NOMO-1 (cell line): ENCODE measurements at regions not wholly inside any gene's neighbourhood (a gene's known extent, or its start where the extent isn't known, plus 50 kb on each side); places are given as distances from the start of the nearest gene placed in this dataset.
A peak's percentile ranks its signal among the peaks of the same experiment; 100 is the strongest.

ENCODE experiments used
- DNase-seq, 2 experiments: peaks; one replicate each; lab custom pipeline; 2025; ENCODE audit not compliant: unreplicated experiment in 2 of 2; lab: John Stamatoyannopoulos, UW

- no peak for DNase-seq
These were observed 138.0 kb upstream of the EFNA5 start for GRCh38 chr5:107808671-107809137.

GRCh38 chr5:107807431-107807830 lies 136.7 kb upstream of the EFNA5 start:
- no peak for DNase-seq

DNA sequence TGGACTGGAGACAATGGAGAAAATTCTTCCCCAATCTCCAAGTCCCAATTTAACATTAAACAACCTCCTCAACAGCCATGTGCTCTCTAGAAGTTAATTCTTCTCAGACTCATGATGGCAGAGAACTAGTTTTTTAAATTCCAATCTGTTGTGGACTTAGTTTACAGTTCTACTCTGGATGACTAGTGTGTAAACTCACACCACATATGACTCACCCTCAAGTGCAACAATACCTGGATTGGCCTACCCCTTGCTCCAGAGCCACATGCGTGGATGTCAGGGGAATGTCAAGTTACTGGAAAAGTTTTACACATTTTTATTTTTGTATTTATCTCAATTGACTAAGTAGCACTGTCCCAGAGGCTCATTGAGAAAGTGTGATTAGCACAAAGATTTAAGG lies 136.0 kb upstream of the EFNA5 start:
- DNase-seq: no peak

- no peak for DNase-seq
These were observed 135.5 kb upstream of the EFNA5 start for GRCh38 chr5:107806271-107806670.

- DNase-seq: no peak
These were observed 135.1 kb upstream of the EFNA5 start for GRCh38 chr5:107805824-107806223.

GRCh38 chr5:107805166-107805565 lies 134.4 kb upstream of the EFNA5 start:
- no peak for DNase-seq

DNA sequence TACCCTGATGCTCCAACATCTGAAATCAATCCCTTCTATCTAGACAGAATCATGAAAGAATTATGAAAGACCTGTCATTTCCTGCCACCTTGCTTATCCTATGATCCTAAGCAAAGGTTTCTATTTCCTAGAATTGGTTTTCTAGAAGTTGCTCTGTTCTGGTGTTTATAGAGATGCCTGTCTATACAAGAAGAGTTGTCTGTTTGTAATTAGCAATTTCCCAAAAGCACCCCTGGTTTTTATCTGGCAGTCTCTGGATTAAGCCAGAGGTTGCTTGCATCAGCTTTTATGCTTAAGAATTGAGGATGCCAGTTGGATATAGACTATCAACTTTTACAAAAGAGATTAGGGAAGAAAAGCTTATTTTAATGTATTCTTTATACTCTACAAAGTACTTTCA lies 133.0 kb upstream of the EFNA5 start:
- DNase-seq: no peak

- DNase-seq: no peak
These were observed 130.3 kb upstream of the EFNA5 start for GRCh38 chr5:107801061-107801460.

DNA sequence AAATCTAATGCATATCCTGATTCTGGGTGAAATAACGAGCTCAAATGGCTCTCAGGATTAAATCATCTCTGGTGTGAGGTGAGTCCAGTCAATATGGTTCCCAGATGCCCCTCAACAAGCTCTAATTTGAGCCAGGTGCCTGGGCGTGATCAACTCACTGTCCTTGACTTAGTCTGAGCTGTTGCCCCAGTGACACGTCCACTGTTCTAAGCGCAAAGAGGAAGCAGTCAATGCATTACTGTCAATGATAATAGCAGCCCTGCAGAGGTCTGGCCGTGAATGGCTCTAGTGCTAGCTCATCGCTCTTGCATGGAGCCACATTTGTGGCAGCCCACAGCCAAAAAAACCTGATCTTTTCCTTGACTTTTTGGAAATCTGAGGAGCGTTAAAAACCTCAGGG lies 128.6 kb upstream of the EFNA5 start:
- peak; percentile 21 to 36 for DNase-seq

DNA sequence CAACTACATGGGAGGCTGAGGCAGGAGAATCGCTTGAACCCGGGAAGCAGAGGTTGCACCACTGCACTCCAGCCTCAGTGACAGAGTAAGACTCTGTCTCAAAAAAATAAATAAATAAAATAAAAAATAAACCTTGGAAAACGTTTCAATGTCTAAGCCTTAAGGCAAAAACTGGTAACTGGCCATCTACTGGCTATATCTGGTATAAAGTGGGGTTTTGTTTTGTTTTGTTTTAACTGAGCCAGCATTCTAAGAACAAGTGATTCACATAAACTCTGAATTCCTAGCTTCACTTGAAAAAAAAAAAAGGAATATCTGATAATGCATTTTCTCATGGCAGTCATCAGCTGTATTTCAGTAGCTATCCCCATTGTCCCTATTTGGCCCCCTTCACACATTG lies 126.1 kb upstream of the EFNA5 start:
- no peak for DNase-seq

- DNase-seq: no peak
These were observed 124.0 kb upstream of the EFNA5 start for GRCh38 chr5:107794741-107795140.

GRCh38 chr5:107792940-107793339 lies 122.2 kb upstream of the EFNA5 start:
- no peak for DNase-seq

DNA sequence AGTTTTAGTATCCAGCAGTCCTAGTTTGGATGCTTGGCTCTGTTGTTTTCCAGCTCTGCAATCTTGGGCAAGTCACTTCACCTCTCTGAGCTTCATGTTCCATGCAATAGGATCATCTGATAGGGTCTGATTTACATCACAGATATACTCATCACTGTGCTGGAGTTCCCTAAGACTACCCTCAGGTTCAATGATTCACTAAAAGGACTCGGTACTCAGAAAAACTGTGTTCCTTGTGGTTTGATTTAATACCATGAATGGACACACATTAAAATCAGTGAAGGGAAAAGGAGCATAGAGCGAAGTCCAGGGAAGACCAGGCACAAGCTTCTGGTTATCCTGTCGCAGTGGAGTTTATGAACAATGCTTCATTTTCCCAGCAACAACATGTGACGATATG lies 119.9 kb upstream of the EFNA5 start:
- DNase-seq: no peak

DNA sequence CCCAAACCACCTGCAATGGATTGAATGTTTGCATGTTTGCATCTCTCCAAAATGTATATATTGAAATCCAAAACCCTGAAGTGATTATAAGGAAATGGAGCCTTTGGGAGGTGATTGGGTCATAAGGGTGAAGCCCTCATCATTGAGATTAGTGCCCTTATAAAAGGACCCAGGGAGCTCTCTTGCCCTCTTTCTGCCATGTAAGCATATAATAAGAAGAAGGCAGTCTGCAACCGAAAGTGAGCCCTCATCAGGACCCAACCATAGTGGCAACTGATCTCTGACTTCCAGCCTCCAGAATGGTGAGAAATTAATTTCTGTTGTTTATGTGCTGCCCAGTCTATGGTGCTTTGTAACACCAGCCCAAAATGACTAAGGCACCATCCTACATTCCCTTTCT lies 115.7 kb upstream of the EFNA5 start:
- no peak for DNase-seq

- no peak for DNase-seq
These were observed 112.8 kb upstream of the EFNA5 start for GRCh38 chr5:107783551-107783950.

GRCh38 chr5:107782561-107783169 lies 111.9 kb upstream of the EFNA5 start:
- DNase-seq: no peak

- no peak for DNase-seq
These were observed 110.7 kb upstream of the EFNA5 start for GRCh38 chr5:107781451-107781850.

GRCh38 chr5:107779437-107779836 lies 108.7 kb upstream of the EFNA5 start:
- no peak for DNase-seq

- DNase-seq: no peak
These were observed 107.9 kb upstream of the EFNA5 start for GRCh38 chr5:107778647-107779046.

GRCh38 chr5:107776922-107777740 lies 106.4 kb upstream of the EFNA5 start:
- DNase-seq: no peak

GRCh38 chr5:107776506-107776905 lies 105.8 kb upstream of the EFNA5 start:
- no peak for DNase-seq

- DNase-seq: no peak
These were observed 103.6 kb upstream of the EFNA5 start for GRCh38 chr5:107774316-107774715.
